SH-SY5Y (cell line): ENCODE measurements at regions not wholly inside any gene's neighbourhood (a gene's known extent, or its start where the extent isn't known, plus 50 kb on each side); places are given as distances from the start of the nearest gene placed in this dataset.

Experiments used
- GATA2 ChIP-seq: IDR thresholded peaks from 2 replicates; pipeline ENCODE4 v1.6.1; 2011; ENCODE audit warnings: mild to moderate bottlenecking, low read depth, low read length
- GATA3 ChIP-seq: IDR thresholded peaks from 2 replicates; pipeline ENCODE4 v1.6.1; 2011; ENCODE audit warnings: low read depth, mild to moderate bottlenecking, low read length, moderate library complexity

DNA sequence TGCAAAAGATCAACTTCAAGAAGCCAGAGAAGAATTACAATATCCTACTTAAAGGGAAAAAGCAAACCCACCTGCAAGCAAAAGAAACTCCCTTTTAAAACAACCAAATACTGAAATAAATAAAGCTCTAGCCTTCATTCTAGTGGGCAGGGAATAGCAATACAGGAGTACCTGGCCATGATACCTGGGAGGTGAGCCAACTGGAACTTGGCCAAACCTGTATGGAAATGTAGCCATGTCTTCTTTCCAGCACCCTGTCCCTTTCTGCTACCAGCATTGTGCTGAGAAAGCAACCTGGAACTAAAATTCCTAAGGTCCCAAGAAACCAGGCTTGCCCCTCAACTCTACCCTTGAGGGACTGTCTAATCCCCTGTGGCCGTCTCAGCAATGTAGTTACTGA, 530.0 kb downstream of the EPHB1 start:
- TF ChIP-seq GATA2 (no peak), GATA3 (no peak)
